ENCODE measurements at regions not wholly inside any gene's neighbourhood (a gene's known extent, or its start where the extent isn't known, plus 50 kb on each side); places are given as distances from the start of the nearest gene placed in this dataset.

DNA sequence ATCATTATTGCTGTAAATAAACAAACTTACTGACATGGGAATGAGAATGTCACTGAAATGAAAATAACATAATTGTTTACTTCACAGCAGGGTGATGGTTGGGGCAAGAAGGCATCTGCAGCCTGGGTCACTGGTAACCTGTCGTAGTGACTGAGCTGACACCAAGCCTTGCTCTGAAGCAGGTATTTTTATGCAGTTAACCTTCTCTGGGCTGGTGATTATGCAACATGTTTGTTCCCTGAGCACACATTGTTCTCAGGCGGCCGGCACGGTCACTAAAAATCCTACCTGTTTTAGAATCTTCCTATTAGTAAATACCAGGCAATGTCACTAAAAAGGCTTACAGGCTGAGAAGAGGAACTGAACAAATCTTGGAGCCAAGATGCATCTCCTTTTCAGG is 157.7 kb upstream of the NR3C1 start:
- DNase-seq (ENCODE audit: low read depth), result no peak

DNA sequence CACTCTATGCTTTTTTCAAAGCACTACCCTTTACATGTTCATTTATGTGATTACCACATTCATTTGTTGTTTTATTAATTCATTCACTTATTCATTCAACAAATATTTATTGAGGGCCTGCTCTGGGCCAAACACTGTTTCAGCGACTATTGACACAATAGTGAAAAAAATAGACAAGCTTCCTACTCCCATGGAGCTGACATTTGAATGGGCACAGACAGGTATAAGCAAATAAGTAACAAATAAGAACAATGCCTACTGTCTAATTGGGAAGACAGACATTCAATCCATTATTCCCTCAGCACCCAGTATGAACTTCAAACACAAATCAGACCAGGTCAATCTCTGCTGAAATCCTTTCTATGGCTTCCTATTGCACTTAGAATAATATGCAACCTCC is 156.9 kb upstream of the NR3C1 start:
- no peak for DNase-seq (ENCODE audit: low read depth)

DNA sequence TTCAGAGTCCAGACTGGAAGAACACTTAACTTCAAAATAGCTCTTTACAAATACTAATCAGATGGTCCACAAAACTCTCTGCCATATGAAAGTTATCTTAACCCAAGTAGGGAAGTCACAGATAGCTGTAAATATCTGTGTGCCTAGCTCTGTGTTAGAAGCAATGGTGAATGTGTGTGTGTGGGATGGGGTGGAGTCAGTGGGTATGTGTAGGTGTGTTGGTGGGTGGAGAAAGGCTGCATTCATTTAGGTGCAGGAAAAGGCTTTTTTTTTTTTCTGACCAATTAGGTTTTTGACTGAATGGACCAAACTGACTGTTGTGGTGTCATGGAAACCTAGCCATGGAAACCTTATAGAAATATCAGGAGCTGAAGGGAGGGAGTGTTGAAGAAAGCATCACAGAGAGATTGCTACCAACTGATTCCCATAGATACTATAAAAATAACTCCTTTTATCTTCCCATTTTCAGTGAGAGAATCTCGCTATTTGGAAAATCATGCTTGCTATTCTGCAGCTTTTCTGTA is 156.2 kb upstream of the NR3C1 start:
- no peak for DNase-seq (ENCODE audit: low read depth)

DNA sequence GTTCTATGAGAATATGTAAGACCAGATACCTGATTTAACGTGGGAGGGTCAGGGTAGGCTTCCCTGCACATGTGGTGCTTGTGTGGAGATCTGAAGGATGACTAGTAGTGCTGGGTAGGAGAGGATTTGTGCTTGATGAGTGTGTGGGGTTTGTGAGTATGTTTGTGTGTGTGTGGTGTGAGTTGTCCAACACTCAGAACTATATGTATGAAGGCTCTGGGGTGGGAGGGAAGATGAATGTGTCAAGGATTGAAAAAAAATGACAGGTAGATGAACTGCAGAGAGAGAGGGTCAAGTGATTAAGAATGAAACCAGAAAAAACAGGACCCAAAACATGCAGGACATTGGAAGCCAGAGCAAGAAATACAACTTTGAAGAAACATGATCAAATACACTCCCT is 154.6 kb upstream of the NR3C1 start:
- DNase-seq (ENCODE audit: low read depth), result no peak

DNA sequence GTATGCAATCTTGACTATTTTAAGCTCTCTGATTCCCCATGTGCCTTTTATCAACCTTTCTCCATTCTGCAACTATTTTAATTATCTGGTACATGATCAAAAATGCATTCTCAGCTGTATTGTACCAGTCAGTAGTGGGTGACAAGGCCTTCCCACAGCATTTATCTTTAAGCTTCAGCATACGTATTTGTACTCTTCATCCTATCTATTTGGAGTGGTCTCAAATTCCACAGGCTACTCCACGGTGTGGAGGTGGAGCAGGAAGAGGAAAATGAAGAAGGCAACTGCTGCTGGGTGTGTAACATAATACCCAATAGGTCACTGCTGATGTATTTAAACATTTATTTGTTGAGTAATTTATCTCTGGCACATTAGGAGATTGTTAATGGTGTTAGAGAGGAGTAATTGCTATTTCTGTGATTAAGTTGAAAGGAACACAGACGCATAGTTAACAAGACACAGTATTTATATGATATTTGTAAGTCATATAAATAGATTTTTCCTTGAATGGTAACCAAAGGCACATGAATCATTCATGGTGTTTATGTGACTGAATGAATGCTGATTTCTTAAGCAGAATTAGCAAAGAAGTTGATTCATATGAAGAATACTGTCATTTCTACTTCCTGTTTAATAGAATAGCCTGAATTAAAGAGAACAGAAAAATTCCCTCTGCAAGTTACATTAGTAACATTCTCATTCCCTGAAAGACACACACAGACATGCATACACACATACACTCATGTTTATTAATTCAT is 153.8 kb upstream of the NR3C1 start:
- DNase-seq (ENCODE audit: low read depth), result no peak

DNA sequence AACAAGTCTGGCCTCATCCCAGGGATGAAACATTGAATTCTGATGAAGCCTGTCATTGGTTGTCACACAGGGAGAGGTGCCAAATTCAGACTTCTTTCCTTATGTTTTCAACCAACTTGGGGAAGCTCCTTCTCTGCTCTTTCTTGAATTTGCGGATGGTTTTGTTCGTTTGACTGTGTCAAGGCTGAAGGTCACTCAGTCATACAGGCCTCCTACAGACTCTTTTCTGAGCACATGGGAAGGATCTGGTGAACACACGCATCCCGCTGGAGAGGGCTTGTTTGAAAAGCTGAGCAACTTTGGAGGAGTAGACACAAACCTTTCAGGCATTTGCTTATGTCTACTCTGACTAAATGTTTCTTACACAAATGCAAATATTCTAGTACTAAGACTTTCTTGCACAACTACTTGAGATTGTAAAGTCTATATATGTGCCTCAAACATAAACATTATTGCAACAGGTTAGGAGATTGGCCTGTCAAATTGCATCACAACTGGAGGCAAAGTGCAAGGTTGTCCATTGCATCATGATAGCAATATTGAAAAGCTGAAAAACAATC is 151.5 kb upstream of the NR3C1 start:
- no peak for DNase-seq (ENCODE audit: low read depth)

DNA sequence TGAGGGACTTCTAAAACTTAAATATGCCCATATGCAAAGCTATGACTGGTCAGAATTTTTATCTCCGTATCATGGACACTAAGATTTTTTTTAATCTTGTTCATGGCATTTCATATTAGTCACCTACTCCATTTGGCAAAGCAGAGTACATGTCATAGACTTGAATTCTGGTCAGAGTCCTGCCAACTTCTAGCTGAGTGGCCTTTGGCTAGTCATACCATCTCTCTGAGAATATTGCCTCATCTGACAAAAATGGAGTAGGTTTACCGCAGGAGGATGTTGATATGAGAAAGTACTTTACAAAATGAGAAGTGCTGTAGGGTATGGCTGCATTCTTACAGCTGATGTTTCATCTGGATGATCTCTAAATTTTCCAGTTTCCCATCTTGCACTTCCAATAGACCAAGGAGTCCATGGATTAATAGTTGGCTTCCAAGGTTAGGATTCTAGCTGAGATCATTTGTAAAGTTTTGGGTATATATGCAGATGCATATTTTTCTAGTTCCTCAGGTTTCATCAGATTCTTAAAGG is 150.8 kb upstream of the NR3C1 start:
- DNase-seq (ENCODE audit: low read depth), result peak; percentile 96

DNA sequence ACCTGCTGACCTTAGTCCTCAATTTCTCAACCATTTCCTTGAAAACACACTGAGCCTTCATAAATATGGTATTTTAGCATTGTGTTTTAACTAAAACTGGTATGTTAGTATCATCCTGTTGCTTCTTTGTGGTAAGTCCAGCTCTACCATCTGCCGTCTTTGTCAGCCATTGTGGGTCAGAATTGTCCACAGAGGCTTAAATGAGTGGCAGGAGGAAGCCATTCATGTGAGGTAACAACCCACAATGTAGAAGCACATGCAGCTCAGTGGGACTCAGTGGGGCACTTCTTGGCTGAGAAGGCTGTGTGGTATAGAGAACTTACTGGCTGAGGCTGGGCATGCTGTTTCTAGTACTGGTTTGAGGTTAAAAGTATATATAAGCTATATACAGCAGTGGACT is 149.2 kb upstream of the NR3C1 start:
- DNase-seq (ENCODE audit: low read depth), result no peak

DNA sequence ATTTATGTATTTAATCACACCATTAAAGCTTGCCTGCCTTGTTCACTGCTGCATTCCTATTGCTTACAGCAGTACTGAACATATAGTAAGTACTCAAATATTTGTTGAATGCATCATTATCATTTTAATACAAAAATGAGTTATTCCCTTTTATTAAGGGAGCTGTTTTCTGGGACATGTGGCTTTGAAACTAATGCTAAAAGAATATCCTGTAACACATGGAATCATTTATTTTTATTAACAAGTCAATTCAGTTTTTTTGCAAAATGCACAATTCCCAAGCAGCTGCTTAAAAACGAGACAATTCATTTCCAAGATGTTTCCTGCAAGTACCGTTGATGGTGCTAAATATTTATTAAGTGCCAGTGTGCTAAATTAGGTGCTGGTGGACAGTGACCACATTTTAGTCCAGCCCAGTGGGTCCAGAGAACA is 148.3 kb upstream of the NR3C1 start:
- no peak for DNase-seq (ENCODE audit: low read depth)

DNA sequence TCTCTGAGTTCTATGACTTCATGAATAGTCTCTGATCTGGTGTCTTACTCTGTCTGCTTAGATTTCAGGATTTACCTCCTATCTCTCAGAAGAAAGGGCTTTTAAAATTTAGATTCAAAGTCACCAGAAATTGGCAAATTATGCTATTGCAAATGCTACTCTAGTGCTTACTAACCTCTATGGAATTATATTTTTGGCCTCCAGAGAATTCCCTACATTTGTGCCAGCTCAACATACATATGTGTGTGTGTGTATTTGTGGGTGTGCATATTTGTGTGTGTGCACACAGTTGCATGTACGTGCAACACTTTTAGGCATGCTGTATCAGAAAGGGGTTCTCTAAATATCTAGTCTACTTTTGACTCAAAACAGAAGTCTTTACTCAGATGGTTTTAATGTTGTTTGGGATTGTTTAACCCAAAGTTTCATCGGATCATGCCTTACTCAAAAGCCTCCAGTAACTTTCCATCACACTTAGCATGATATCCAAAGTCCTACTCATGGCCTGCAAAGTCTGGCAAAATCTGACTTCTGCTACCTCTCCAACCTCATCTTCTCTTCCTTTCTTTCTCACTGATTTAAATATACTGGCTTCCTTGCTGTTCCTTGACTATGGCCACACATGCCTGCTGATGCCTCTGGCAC is 147.6 kb upstream of the NR3C1 start:
- no peak for DNase-seq (ENCODE audit: low read depth)

DNA sequence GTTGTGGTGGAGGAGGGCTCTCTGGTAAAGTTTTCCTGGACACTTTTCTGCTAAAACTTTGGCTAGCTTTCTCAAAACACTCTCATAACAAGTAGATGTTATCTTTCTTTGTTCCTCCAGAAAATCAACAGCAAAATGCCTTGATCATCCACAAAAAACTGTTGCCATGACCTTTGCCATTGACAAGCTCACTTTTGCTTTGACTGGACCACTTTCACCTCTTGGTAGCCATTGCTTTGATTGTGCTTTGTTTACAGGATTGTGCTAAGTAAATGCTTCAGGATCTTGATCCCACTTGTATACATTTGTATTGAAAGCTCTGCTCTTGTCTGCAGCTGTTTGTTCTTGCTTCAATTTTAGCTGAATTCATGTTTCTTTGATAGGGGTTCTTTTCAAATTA is 143.9 kb upstream of the NR3C1 start:
- no peak for DNase-seq (ENCODE audit: low read depth)

DNA sequence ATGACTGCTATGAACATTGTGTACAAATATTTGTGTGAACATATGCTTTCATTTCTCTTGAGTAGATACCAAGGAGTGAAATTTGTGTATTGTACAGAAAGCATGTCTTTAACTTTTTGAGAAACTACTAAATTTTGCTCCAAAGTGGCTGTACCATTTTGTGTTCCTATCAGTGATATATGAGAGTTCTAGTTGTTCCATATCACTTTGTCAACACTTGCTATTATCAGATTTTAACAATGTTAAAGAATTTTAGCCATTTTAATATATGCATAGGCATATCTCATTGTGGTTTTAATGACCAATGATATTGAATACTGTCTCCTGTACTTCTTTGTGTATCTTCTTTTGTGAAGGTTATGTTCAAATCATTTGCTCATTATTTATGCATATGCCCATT is 142.9 kb upstream of the NR3C1 start:
- DNase-seq (ENCODE audit: low read depth), result no peak

DNA sequence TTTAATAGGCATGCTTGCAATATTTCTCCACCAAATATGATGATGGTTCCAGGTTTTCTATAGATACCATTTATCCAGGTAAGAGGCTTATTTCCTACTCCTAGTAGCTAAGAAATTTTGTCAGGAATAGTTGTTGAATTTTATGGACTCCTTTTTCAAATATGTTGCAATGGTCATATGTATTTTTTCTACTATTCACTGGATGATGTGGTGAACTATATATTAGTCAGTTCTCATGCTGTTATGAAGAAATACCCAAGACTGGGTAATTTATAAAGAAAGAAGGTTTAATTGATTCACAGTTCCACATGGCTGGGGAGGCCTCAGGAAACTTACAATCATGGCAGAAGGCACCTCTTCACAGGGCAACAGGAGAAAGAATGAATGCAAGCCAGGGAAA is 141.1 kb upstream of the NR3C1 start:
- no peak for DNase-seq (ENCODE audit: low read depth)

DNA sequence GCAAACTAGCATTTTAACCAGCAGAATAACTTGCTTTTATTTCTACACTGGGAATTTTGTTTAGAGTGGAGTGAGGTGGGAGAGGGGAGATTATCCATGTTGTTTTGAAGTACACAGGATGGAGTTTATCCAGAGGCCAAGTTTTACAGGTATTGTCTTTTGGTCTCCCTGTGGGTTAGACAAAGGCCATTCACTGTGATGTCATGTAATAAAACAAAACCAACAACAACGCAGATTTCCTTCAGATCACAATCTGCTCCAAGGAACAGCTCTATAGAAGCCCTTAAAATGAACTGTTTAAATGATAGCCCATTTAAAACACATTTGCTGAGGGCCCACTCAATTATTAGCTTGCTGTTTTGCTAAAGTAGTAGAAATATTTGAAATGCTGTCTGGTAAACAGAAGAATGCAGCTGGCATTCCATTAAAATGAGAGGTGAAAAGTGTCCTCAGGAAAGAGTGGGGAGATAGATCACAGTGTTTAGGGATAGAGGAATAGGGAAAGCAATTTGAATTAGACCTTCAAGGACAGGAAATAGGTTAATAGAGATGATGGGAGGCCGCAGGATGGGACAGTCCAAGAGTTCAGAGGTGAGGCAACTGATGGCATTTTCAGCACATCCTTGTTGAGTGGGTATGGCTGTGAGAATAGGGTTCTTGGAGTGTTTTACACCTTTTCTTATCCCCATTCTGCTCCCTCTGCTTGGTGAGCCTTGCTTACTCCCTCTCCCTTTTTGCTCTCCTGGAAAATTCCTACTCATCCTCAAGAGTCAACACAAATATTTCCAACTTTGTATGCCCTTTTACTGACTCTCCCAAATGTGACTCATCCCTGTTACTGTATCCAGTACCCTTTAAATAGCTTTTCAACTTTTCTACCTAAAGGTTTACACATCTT is 140.1 kb upstream of the NR3C1 start:
- DNase-seq (ENCODE audit: low read depth), result peak; percentile 49

DNA sequence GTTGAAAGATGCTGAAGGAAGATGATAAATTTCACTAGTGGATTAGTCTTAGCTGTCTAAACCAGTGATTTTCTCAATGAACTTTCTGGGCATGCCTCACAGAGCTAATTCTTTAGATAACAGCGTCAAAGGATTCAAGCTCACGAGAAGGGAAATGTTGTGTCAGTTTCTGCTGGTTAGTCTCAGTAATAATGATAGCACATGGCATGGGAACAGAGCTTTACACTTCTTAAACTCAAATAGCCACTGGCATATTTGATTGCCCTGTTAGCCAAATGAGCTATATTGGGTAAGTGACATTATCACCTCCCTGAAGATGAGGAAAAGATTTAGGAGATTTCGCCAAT is 139.3 kb upstream of the NR3C1 start:
- DNase-seq (ENCODE audit: low read depth), result no peak

DNA sequence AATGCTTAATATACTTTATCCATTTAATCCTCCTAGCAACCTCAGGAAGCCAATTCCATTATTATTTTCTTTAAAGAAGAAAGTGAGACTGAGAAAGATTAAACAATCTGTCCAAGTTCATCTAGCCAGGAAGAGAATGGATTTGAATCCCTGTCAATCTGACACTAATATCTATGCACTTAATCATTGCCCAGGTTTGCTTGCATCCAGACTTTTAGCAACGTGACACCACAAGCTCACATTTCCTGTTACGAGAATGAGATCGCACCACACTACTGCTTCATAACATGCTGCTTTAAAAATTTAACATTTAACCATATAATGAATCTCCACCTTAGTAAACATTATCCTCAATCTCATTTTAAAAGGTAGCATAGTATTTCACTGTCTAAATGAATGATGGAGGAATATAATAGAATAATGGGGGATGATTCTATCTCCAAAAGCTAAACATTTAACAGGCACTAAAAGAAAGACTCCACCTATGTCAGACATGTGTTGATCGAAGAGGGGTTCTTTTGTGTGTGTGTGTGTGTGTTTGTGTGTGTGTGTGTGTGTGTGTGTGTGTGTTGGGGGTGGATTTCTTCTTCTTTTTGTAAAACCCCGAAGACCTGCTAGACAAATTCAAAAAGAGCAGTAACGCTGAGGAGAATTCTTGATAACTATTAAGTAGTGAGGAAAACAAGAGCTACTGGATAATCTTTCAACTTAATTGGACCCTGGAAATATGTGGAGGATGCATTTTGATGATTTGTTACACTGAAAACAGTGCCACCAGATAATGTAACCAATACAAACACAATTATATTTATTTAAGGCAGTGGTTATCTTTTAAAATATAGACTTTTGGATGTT is 138.7 kb upstream of the NR3C1 start:
- DNase-seq (ENCODE audit: low read depth), result no peak

DNA sequence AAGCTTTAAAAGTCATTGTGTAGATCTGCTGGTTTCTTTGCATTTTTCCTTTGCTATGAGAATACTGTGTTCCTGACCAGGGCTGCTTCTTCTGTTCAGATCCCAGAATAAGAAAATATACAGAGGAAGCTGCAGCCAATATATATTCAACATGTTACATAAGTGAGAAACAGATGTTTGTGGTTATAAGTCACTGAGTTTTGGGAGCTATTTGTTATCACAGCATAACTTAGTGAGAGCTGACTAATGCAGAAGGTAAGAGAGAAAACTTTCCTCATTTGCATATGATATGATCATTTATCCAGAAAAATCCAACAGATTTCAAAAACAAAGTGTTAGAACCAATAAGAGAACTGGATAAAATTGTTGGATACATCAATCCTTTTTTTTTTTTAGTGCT is 136.3 kb upstream of the NR3C1 start:
- no peak for DNase-seq (ENCODE audit: low read depth)

DNA sequence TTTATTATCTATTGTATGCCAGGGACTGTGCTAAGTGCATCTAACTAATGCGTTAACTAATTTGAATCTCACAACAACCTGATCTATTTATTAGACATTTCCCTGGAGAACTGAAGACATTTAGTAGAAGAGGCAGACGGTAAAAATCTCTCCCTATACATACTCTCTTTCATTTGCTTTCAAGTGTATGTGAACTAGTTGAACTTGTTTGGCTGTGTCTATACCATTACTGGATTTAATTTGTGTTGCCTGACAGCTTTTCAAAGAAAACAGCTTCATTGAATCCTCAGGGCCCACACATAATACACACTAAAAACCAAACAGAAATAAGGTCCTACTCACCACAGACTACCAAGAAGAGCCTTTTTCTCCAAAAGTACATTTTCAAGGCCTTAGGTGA is 133.6 kb upstream of the NR3C1 start:
- no peak for DNase-seq (ENCODE audit: low read depth)

DNA sequence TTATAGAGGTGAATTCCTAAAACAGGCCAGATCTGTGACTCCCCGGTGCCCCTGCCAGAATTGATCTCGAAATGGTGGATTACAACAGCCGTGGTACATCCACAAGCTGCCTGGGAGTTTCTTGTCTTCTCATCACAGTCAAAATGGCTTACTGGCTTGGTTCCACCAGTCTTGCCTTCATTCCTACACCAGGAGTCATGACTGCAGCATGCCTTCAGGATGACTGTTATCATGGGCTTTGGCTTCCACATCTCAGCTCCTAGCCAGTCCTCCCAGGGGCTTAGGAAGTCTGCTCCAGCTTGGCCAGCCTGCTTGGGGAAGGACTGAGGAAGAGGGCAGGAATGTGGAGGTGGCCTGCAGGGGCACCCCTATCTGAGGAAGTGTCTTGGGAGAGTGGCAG is 132.9 kb upstream of the NR3C1 start:
- peak; percentile 98 for DNase-seq (ENCODE audit: low read depth)

DNA sequence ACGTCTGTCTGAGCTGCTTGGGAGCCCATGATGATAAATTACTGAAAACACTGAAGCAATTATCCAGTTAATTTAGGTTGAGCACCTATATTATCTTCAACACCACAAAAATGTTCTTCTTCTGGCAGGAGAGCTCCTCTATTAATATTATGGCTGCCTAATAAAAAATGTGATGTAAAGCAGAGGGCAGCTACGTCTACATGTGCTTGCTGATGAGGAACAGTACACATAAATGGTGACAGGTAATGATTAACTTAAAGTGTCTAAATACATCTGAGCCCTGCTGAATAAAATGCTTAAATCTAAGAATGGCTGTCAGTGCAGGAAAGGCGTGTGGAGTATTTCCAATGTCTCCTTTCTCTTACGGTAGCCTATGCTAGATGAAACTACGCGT is 131.3 kb upstream of the NR3C1 start:
- no peak for DNase-seq (ENCODE audit: low read depth)
